ENCODE measurements at regions not wholly inside any gene's neighbourhood (a gene's known extent, or its start where the extent isn't known, plus 50 kb on each side); places are given as distances from the start of the nearest gene placed in this dataset.

GRCh38 chr4:35461931-35462659 lies 782.2 kb downstream of the ARAP2 start:
- TF ChIP-seq GATA3 (IDR thresholded peaks at IDR 0.05; ENCODE audit: low read depth, low read length) (no peak), GATA2 (IDR thresholded peaks at IDR 0.05; ENCODE audit: low read depth, low read length) (no peak)

GRCh38 chr4:35463251-35463952 lies 780.9 kb downstream of the ARAP2 start:
- TF ChIP-seq GATA3 (IDR thresholded peaks at IDR 0.05; ENCODE audit: low read depth, low read length) (no peak), GATA2 (IDR thresholded peaks at IDR 0.05; ENCODE audit: low read depth, low read length) (no peak)

GRCh38 chr4:35464964-35465528 lies 779.3 kb downstream of the ARAP2 start:
- no peak for TF ChIP-seq GATA2 (IDR thresholded peaks at IDR 0.05; ENCODE audit: low read depth, low read length)
- no peak for TF ChIP-seq GATA3 (IDR thresholded peaks at IDR 0.05; ENCODE audit: low read depth, low read length)

DNA sequence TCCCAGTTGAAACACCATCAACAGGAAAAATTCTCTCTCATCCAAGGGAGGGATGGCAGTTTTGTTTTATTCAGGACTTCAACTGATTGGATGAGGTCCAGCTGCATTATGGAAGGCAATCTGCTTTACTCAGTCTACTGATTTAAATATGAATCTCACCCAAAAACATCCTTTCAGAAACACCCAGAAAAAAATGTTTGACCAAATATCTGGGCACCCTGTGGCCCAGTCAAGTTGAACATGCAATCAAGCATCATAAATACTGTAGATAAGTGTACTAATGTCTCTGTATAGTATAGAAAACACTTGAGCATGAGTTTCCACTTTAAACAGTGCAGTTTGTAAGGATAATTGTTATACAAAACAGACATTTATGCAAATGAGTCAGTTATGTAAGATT lies 753.2 kb downstream of the ARAP2 start:
- TF ChIP-seq GATA2 (IDR thresholded peaks at IDR 0.05; ENCODE audit: low read depth, low read length) (no peak), GATA3 (IDR thresholded peaks at IDR 0.05; ENCODE audit: low read depth, low read length) (no peak)

GRCh38 chr4:35493977-35494376 lies 750.3 kb downstream of the ARAP2 start:
- TF ChIP-seq GATA2 (IDR thresholded peaks at IDR 0.05; ENCODE audit: low read depth, low read length) (no peak), GATA3 (IDR thresholded peaks at IDR 0.05; ENCODE audit: low read depth, low read length) (no peak)

DNA sequence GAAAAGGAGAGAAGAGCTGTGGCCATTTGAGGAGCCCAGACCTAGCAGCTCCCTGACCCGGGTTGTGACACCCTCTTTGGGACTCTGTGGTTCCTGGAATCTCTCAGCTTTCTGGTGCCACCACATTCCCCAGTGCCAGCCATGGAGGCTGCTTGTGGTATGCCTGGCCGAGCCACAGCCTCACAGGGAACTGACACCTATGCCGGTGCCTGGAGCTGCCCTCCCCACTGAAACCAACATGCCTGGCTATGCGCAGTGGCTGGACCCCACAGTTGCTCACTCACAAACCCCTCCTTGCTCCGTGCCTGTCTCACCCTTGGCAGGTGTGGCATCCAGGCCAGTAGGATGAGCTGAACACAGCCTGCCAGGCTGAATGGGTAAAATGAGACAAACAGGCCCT lies 749.4 kb downstream of the ARAP2 start:
- TF ChIP-seq GATA2 (IDR thresholded peaks at IDR 0.05; ENCODE audit: low read depth, low read length) = no peak

DNA sequence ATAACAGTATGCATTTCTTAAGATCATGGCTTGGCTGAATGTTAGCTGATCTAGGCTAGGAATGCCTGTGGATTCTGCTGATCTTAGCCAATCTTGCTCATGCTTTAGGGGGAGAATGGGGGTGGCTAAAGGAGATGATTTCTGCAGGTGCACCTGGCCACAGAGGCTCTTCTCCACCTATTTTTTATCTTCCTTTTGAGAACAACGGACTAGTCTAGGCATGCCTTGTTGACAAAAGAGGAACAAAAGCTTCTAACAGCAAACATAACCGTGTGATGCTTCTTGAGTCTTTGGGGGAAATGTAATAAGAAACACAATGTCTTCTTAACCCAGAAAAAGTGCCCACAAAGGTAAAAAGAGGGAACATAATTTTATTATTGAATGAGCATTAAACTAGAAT lies 743.5 kb downstream of the ARAP2 start:
- TF ChIP-seq GATA3 (IDR thresholded peaks at IDR 0.05; ENCODE audit: low read depth, low read length) (no peak), GATA2 (IDR thresholded peaks at IDR 0.05; ENCODE audit: low read depth, low read length) (no peak)

DNA sequence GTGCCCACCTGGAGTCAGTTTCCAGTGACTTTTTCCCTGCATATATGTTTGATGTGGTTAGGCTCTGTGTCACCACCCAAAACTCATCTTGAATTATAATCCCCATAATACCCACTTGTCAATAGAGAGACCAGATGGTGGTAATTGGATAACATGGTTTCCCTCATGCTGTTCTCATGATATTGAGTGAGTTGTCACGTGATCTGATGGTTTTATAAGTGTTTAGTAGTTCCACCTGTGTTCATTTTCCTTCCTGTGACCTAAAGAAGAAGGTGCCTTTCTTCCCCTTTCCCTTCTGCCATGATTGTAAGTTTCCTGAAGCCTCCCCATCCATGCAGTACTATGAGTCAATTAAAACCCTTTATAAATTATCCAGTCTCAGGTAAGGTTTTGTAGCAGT lies 740.9 kb downstream of the ARAP2 start:
- TF ChIP-seq GATA2 (IDR thresholded peaks at IDR 0.05; ENCODE audit: low read depth, low read length) (no peak), GATA3 (IDR thresholded peaks at IDR 0.05; ENCODE audit: low read depth, low read length) (no peak)

GRCh38 chr4:35506161-35506560 lies 738.2 kb downstream of the ARAP2 start:
- TF ChIP-seq GATA2 (IDR thresholded peaks at IDR 0.05; ENCODE audit: low read depth, low read length) (no peak), GATA3 (IDR thresholded peaks at IDR 0.05; ENCODE audit: low read depth, low read length) (no peak)

GRCh38 chr4:35511851-35512250 lies 732.5 kb downstream of the ARAP2 start:
- no peak for TF ChIP-seq GATA2 (IDR thresholded peaks at IDR 0.05; ENCODE audit: low read depth, low read length)
- TF ChIP-seq GATA3 (IDR thresholded peaks at IDR 0.05; ENCODE audit: low read depth, low read length) = no peak

DNA sequence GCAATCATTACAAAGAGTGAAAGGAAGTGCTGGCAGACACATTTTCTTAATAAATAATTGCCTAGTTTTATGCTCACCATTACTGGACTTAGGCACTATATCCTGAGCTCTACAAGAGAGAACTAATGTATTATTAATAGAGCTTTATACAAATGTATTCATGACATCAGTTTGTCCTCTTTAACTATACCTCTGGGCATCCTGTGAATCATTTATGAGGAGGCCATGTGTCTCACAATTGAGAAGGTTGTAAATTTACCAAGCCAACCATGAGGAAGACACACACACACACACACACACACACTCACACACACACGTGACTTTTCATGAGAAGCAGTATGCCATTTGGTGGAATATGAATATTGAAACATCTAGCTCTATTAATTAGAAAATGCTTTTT lies 728.2 kb downstream of the ARAP2 start:
- TF ChIP-seq GATA2 (IDR thresholded peaks at IDR 0.05; ENCODE audit: low read depth, low read length) (no peak), GATA3 (IDR thresholded peaks at IDR 0.05; ENCODE audit: low read depth, low read length) (no peak)

DNA sequence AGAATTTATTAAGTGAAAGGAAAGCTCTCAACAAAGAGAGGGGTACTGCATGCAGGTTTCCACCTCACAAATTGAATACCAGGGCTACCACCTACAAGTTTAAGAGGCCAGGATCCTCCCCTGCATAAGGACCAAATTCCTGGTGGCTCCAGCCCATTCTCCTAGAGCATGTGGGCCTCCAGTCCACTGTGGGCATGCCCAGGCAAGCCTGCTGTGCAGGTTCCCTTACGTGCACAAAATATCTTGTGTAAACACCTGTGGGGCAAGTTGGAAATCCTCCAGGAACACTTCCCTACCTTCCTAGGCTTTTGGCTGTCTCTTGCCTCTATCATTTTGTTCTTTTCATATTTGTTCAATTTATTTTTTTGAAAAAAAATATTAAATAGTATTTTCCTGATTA lies 724.3 kb downstream of the ARAP2 start:
- TF ChIP-seq GATA2 (IDR thresholded peaks at IDR 0.05; ENCODE audit: low read depth, low read length) (no peak), GATA3 (IDR thresholded peaks at IDR 0.05; ENCODE audit: low read depth, low read length) (no peak)

- TF ChIP-seq GATA3 (IDR thresholded peaks at IDR 0.05; ENCODE audit: low read depth, low read length) (no peak), GATA2 (IDR thresholded peaks at IDR 0.05; ENCODE audit: low read depth, low read length) (no peak)
Measured at GRCh38 chr4:35521682-35522081, 722.6 kb downstream of the ARAP2 start.

GRCh38 chr4:35525192-35525978 lies 718.9 kb downstream of the ARAP2 start:
- TF ChIP-seq GATA2 (IDR thresholded peaks at IDR 0.05; ENCODE audit: low read depth, low read length) (no peak), GATA3 (IDR thresholded peaks at IDR 0.05; ENCODE audit: low read depth, low read length) (no peak)

Measured in SH-SY5Y (cell line).